Osteocyte (in vitro differentiated cells): ENCODE measurements at regions not wholly inside any gene's neighbourhood (a gene's known extent, or its start where the extent isn't known, plus 50 kb on each side); places are given as distances from the start of the nearest gene placed in this dataset.
A peak's percentile ranks its signal among the peaks of the same experiment; 100 is the strongest.

Experiments
- DNase-seq: peaks from one replicate; pipeline ENCODE4 v3.0.0; 2021; ENCODE audit warnings: mixed read lengths; ENCODE audit not compliant: unreplicated experiment; ENCODE audit errors: extremely low spot score
- H3K27ac Mint-ChIP-seq: one replicate; pipeline ENCODE4 v1.8.0; 2021; ENCODE audit warnings: mild to moderate bottlenecking, mixed read lengths; ENCODE audit not compliant: unreplicated experiment
- H3K27me3 Mint-ChIP-seq: one replicate; pipeline ENCODE4 v1.8.0; 2021; ENCODE audit warnings: mixed read lengths; ENCODE audit not compliant: unreplicated experiment
- H3K36me3 Mint-ChIP-seq: one replicate; pipeline ENCODE4 v1.8.0; 2021; ENCODE audit warnings: mixed read lengths; ENCODE audit not compliant: unreplicated experiment
- H3K4me1 Mint-ChIP-seq: one replicate; pipeline ENCODE4 v1.8.0; 2021; ENCODE audit warnings: mixed read lengths; ENCODE audit not compliant: unreplicated experiment
- H3K4me3 Mint-ChIP-seq: one replicate; pipeline ENCODE4 v1.8.0; 2021; ENCODE audit warnings: mild to moderate bottlenecking, moderate library complexity, mixed read lengths; ENCODE audit not compliant: unreplicated experiment
- H3K9me3 Mint-ChIP-seq: one replicate; pipeline ENCODE4 v1.8.0; 2021; ENCODE audit warnings: mixed read lengths; ENCODE audit not compliant: unreplicated experiment
- CTCF ChIP-seq: fragments of 200-600 bp; sonication (generic); IDR thresholded peaks from 2 replicates; pipeline ENCODE4 v1.5.0; 2021; ENCODE audit warnings: antibody characterized with exemption, mild to moderate bottlenecking, moderate library complexity

DNA sequence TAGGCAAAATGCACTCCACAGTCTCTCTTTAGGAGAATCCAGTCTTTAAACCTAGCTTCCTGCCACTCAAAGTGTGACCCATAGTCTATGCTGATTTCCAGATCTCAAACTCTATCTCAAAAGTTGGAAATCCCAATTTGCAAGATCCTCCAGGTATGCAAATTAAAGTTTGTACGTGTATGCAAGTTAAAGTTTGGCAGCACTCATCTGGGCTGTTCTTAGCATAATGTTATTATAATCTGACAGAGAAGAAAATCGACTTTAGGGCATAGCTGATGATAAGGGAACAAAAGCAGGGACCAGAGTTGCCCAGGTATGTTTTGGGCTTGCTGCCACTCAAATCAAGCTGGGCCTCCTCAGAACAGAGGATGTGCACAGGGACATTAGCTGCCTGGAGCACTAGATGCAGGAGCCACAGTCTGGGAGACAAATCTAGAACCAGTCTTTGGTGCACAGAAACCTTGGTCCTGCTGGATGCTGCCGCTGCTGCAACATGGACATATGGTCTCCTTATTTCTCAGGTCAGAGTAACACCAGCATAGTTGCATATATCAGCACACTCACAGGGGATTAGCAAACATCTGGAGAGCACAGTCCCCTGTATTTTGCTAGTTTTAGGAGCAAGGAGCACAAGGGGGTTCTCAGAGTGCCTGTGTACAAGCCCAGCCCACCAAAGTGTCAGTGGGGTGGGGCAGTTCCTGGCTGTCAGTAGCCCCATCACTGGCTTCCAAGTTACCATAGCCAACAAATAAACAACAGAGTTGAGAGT lies 242.6 kb downstream of the TTC32 start:
- peaks cover 4% of the 10 kb centered on the region for H3K36me3 Mint-ChIP-seq
- H3K4me1 Mint-ChIP-seq: no peaks in the 10 kb centered on the region
- no peak overlapping the region for H3K4me3 Mint-ChIP-seq
- no peaks in the 10 kb centered on the region for H3K9me3 Mint-ChIP-seq
- DNase-seq: peak; percentile 36
- no peak for TF ChIP-seq CTCF
- H3K27ac Mint-ChIP-seq: no peak overlapping the region
- H3K27me3 Mint-ChIP-seq: no peaks in the 10 kb centered on the region

DNA sequence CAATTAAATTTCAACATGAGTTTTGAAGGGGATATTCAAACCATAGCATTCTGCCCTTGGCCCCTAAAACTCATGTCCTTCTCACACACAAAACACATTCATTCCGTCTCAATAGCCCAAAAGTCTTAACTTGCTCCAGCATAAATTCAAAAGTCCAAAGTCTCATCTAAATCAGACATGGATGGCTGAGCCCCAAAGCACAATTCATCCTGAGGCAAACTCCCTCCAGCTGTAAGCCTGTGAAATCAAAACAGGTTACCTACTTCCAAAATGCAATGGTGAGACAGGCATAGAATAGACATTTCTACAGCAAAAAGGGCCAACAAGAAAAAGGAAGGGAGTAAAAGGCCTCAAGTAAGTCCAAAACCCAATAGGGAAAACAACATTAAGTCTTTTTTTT lies 245.8 kb downstream of the TTC32 start:
- Mint-ChIP-seq H3K4me3 (no peak overlapping the region), H3K9me3 (no peaks in the 10 kb centered on the region), H3K27ac (no peak overlapping the region), H3K4me1 (peaks cover 7% of the 10 kb centered on the region), H3K36me3 (peaks cover 4% of the 10 kb centered on the region), H3K27me3 (no peaks in the 10 kb centered on the region)
- no peak for TF ChIP-seq CTCF
- no peak for DNase-seq

DNA sequence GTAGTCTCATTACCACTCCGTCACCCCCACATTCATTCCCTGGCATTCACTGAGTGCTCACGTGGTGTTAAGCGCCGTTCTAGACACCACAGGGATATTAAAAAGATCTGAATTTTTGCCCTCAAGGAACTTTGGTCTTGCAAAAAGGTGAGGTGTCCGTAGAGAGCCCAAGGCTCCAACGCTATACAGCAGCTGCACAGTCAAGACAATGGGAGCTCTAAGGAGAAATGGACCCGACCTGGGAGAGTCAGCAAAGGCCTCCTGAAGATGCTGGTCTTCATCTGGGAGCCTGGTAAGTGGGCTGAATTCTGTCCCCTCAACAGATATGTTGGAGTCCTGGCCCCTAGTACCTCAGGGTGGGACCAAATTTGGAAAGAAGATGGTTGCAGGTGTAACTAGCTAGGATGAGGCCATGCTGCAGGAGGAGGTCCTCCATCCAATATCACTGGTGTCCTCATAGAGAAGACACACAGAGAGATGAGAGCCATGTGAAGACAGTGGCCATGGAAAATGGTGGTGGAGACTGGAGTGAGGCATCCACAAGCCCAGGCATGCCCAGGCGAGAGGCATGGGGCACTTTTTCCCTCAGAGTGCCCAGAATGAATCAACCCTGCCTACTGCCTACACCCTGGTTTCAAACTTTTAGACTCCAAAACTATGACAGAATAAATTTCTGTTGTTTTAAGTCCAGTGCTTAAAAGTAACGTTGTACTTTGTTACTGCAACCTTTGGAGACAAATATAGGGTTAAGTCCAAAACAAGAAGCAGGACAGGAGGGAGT lies 247.3 kb downstream of the TTC32 start:
- peaks cover 13% of the 10 kb centered on the region for H3K4me1 Mint-ChIP-seq
- no peak overlapping the region for H3K4me3 Mint-ChIP-seq
- H3K36me3 Mint-ChIP-seq: peaks cover 4% of the 10 kb centered on the region
- TF ChIP-seq CTCF: no peak
- H3K27ac Mint-ChIP-seq: no peak overlapping the region
- no peaks in the 10 kb centered on the region for H3K9me3 Mint-ChIP-seq
- no peaks in the 10 kb centered on the region for H3K27me3 Mint-ChIP-seq
- DNase-seq: peak; percentile 57

- Mint-ChIP-seq H3K4me1 (peaks cover 22% of the 10 kb centered on the region), H3K36me3 (peaks cover 4% of the 10 kb centered on the region)
Measured at GRCh38 chr2:19653509-19653908, 248.3 kb downstream of the TTC32 start.

More at GRCh38 chr2:19653509-19653908, 248.3 kb downstream of the TTC32 start:
- no peak overlapping the region for H3K27ac Mint-ChIP-seq
- H3K9me3 Mint-ChIP-seq: no peaks in the 10 kb centered on the region
- no peak for TF ChIP-seq CTCF
- H3K4me3 Mint-ChIP-seq: no peak overlapping the region
- no peaks in the 10 kb centered on the region for H3K27me3 Mint-ChIP-seq
- peak; percentile 73 for DNase-seq
